ENCODE measurements at regions not wholly inside any gene's neighbourhood (a gene's known extent, or its start where the extent isn't known, plus 50 kb on each side); places are given as distances from the start of the nearest gene placed in this dataset.

DNA sequence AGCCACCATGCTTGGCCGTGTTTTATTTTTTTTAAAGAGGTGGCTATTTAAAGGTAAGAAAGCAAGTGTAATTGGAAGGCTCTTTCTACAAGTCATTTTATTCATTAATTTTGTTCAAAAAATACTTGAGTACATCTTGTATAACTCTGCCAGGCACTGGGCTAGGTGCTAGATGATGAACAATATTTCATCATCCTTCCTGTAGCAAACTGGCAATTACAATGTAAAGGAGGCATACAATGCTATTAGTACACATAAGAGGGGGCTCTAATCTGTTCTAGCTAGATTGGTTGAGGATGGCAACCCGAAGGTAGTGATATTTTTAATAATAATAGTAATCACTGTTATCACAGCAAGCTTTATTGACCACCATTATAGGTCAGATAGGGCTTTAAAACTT is 215.5 kb upstream of the KLF14 start:
- TF ChIP-seq, protein P1, sequence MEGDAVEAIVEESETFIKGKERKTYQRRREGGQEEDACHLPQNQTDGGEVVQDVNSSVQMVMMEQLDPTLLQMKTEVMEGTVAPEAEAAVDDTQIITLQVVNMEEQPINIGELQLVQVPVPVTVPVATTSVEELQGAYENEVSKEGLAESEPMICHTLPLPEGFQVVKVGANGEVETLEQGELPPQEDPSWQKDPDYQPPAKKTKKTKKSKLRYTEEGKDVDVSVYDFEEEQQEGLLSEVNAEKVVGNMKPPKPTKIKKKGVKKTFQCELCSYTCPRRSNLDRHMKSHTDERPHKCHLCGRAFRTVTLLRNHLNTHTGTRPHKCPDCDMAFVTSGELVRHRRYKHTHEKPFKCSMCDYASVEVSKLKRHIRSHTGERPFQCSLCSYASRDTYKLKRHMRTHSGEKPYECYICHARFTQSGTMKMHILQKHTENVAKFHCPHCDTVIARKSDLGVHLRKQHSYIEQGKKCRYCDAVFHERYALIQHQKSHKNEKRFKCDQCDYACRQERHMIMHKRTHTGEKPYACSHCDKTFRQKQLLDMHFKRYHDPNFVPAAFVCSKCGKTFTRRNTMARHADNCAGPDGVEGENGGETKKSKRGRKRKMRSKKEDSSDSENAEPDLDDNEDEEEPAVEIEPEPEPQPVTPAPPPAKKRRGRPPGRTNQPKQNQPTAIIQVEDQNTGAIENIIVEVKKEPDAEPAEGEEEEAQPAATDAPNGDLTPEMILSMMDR (optimal IDR thresholded peaks at IDR 0.05 in 1 of 3, IDR thresholded peaks at IDR 0.05 in 1 of 3, conservative IDR thresholded peaks at IDR 0.05 in 1 of 3; ENCODE audit: extremely low read depth in 1 of 3, insufficient read depth in 2 of 3, low read length in 3 of 3): no peak
- no peak for TF ChIP-seq EZH2 (IDR thresholded peaks at IDR 0.05; ENCODE audit: low read length)

Data from keratinocyte (primary cell).